Muscle of leg (tissue), 3 donors: ENCODE measurements at regions not wholly inside any gene's neighbourhood (a gene's known extent, or its start where the extent isn't known, plus 50 kb on each side); places are given as distances from the start of the nearest gene placed in this dataset.
A peak's percentile ranks its signal among the peaks of the same experiment; 100 is the strongest.
"Not testable (repeated sequence)": the region's sequence is repeated elsewhere in the genome, so short reads cannot be mapped to it uniquely, and the experiment has no call there.

ENCODE experiments used
- DNase-seq: peaks from one replicate; pipeline ENCODE4 v3.0.0; 2013
- H3K27ac ChIP-seq: one replicate; pipeline ENCODE4 v1.5.1; 2013; ENCODE audit warnings: mild to moderate bottlenecking, low read length, control low read depth
- H3K27me3 ChIP-seq: one replicate; pipeline ENCODE4 v1.6.1; 2013; ENCODE audit warnings: low read length; ENCODE audit not compliant: control insufficient read depth, insufficient read depth
- H3K36me3 ChIP-seq: one replicate; pipeline ENCODE4 v1.6.1; 2013; ENCODE audit warnings: low read length; ENCODE audit not compliant: control insufficient read depth, insufficient read depth
- H3K4me1 ChIP-seq: one replicate; pipeline ENCODE4 v1.6.1; 2013; ENCODE audit warnings: low read length; ENCODE audit not compliant: control insufficient read depth, insufficient read depth
- H3K4me3 ChIP-seq: one replicate; pipeline ENCODE4 v1.5.1; 2013; ENCODE audit warnings: low read length, control low read depth
- H3K9me3 ChIP-seq: replicated peaks from 2 replicates; pipeline ENCODE4 v1.6.1; 2013; ENCODE audit warnings: low read depth, low read length; ENCODE audit not compliant: control insufficient read depth
- WGBS: methylation state at CpG from one replicate; pipeline ENCODE4 v1.1.5; 2013; ENCODE audit warnings: missing lambda C conversion rate; ENCODE audit not compliant: insufficient coverage; 5-methylcytosine and 5-hydroxymethylcytosine counted together

DNA sequence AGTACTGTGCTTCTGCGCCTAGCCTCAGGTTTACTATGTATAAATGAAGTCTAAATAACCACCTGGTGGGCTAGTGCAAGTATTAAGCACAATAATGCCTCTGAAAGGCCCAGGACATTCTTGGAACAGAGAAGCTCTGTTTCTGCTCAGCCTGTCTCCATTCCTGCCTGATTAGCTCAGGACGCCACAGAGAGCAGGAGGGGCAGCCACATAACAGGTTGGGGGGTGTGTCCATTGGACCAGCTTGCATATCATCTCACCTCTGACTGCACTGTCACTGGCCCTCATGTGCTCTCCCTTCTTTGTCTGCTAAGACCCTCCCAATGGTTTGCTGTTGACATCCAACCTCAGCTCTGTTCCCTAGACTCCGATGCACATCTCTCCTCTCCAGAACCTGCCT, 52.8 kb upstream of the IKZF1 start:
- WGBS = 100% methylated on average over 1 of the region's 3 CpGs
- Histone ChIP-seq H3K4me3 (no peak overlapping the region), H3K27ac (no peak overlapping the region), H3K9me3 (no peaks in the 10 kb centered on the region), H3K4me1 (no peaks in the 10 kb centered on the region), H3K36me3 (no peaks in the 10 kb centered on the region), H3K27me3 (no peaks in the 10 kb centered on the region)
- DNase-seq = no peak

DNA sequence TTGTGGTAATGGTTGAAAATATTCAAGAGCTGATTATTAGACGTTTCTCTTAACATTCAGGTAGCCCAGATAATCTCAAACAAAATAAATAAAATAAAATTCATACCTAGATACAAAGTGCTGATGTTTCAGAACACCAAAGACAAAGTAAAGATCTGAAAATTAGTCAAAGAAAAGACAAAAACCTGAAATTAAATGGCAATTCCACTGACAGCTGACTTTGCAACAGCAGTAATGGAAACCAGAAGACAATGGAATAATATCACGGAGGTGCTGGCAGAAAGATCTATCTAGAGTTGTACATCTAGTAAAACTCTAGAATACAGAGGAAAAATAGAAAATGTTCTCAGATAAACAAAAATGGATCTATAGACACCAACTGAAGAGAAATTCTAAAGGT, 58.0 kb upstream of the IKZF1 start:
- H3K36me3 ChIP-seq = no peaks in the 10 kb centered on the region
- no peak overlapping the region for H3K4me3 ChIP-seq
- H3K9me3 ChIP-seq = peaks cover 4% of the 10 kb centered on the region
- DNase-seq = no peak
- no peaks in the 10 kb centered on the region for H3K4me1 ChIP-seq
- no peaks in the 10 kb centered on the region for H3K27me3 ChIP-seq
- no CpG with 5 or more reads among the region's 2 CpGs for WGBS
- H3K27ac ChIP-seq = no peak overlapping the region

DNA sequence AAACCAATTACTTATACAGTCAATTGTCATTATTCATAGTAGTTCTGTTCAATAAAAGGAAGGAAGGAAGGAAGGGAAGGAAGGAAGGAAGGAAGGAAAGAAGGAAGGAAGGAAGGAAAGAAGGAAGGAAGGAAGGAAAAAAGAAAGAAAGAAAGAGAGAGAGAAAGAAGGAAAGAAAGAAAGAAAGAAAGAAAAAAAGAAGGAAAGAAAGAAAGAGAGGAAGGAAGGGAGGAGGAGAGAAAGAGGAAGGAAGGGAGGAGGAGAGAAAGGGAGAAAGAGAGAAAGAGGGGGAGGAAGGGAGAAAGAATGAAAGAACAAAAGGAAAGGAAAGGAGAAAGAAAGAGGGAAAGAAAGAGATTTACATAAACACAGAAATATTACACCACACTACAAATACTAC, 62.4 kb upstream of the IKZF1 start:
- H3K27ac ChIP-seq, H3K27me3 ChIP-seq, H3K4me3 ChIP-seq, DNase-seq, H3K9me3 ChIP-seq, H3K4me1 ChIP-seq, H3K36me3 ChIP-seq: not testable (repeated sequence)

DNA sequence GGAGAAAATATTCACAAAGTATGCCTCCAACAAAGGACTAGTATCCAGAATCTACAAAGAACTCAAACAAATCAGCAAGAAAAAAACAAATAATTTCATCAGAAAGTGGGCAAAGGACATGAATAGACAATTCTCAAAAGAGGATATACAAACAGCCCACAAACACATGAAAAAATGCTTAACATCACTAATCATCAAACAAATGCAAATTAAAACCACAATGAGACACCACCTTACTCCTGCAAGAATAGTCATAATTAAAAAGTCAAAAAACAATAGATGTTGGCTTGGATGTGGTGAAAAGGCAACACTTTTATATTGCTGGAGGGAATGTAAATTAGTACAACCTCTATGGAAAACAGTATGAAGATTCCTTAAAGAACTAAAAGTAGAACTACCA, 63.8 kb upstream of the IKZF1 start:
- H3K27me3 ChIP-seq, H3K9me3 ChIP-seq, H3K4me3 ChIP-seq, H3K4me1 ChIP-seq, DNase-seq, H3K27ac ChIP-seq, H3K36me3 ChIP-seq: not testable (repeated sequence)

DNA sequence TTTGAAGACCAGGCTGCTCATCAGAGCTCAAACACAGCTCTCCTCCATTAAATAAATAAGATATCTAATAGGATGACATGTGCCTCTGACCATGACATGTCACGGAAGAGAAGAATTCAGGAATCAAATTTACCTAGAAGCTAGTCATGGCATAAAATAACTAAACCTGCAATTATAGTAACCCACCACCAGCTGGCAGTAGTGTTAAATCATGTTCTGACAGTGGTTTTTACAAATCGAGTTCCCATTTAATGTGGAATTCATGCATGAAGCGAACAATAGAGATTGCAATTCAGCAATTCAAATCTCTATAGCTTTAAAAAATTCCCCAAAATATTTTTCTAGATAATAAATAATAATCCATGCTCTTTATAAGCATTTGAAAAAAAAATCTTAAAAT, 74.6 kb upstream of the IKZF1 start:
- no peak overlapping the region for H3K27ac ChIP-seq
- no peaks in the 10 kb centered on the region for H3K4me1 ChIP-seq
- H3K36me3 ChIP-seq = no peaks in the 10 kb centered on the region
- DNase-seq = no peak
- no CpG with 5 or more reads among the region's 3 CpGs for WGBS
- H3K9me3 ChIP-seq = peaks cover 4% of the 10 kb centered on the region
- H3K4me3 ChIP-seq = no peak overlapping the region
- no peaks in the 10 kb centered on the region for H3K27me3 ChIP-seq

DNA sequence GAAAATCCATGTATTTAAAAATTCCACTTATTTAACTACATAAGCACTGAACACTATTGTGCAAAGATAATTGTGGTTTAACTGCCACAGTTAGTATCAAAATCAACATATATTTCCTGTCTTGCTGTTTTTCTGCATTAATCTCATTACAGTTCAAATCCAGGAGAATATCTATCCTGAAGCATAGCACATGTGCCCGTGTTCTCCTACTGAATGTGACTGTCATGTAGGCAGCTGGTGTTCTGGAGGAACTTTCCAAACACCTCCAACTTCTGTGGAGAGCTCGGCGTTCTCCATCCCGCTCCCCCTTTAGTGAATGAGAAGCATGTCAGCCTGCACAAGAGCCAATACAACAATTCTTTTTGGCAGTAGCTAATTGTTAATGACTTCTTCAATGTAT, 76.4 kb upstream of the IKZF1 start:
- no peaks in the 10 kb centered on the region for H3K4me1 ChIP-seq
- peaks cover 2% of the 10 kb centered on the region for H3K9me3 ChIP-seq
- H3K27ac ChIP-seq = no peak overlapping the region
- no peak for DNase-seq
- no CpG with 5 or more reads among the region's 4 CpGs for WGBS
- H3K27me3 ChIP-seq = no peaks in the 10 kb centered on the region
- H3K36me3 ChIP-seq = no peaks in the 10 kb centered on the region
- no peak overlapping the region for H3K4me3 ChIP-seq

DNA sequence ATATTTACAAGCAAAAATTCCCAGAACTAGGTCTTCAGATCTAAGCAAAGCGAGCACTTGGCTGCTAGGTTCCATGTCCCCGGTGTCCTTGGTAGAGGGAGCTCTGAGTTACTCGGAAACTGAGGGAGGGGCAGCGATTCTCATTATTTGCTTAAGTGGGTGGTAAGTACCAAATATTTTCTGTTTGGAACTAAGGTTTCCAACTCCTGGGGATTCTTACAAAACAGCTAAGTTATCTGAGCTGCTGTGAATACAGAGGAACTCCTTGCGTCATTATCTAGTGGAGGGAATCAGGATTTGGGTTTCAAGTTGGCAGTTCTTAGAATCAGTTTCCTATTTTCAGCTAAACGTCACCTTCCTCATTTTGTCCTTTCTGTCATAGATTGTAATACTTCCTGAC, 76.8 kb upstream of the IKZF1 start:
- peak; percentile 57 for DNase-seq
- Histone ChIP-seq H3K27ac (no peak overlapping the region), H3K27me3 (no peaks in the 10 kb centered on the region), H3K4me3 (no peak overlapping the region), H3K4me1 (no peaks in the 10 kb centered on the region), H3K36me3 (no peaks in the 10 kb centered on the region), H3K9me3 (peaks cover 2% of the 10 kb centered on the region)
- WGBS = 82% methylated on average over 4 of the region's 6 CpGs

DNA sequence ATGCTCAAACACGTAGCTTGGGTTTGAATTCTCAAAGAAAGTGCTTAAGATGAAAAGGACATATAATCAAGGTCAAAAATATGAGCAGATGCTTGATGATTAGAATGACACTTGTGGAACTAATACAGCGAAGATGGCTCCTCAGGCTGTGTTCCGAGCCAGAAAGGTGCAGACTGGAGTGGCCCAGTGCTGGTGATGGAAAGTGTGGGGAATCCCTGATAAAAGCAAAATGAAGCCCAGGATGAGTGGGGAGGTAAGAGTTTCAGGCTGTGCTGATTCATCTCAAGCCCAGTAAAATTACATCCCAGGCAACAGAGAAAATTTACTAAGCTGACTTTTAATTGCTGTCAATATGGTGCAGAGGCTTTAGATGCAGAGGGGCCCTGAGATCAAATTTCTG, 77.8 kb upstream of the IKZF1 start:
- DNase-seq = no peak
- H3K27ac ChIP-seq = no peak overlapping the region
- no peaks in the 10 kb centered on the region for H3K36me3 ChIP-seq
- H3K9me3 ChIP-seq = peaks cover 6% of the 10 kb centered on the region
- H3K4me1 ChIP-seq = no peaks in the 10 kb centered on the region
- 76% methylated on average over 3 of the region's 3 CpGs for WGBS
- H3K27me3 ChIP-seq = no peaks in the 10 kb centered on the region
- H3K4me3 ChIP-seq = no peak overlapping the region

DNA sequence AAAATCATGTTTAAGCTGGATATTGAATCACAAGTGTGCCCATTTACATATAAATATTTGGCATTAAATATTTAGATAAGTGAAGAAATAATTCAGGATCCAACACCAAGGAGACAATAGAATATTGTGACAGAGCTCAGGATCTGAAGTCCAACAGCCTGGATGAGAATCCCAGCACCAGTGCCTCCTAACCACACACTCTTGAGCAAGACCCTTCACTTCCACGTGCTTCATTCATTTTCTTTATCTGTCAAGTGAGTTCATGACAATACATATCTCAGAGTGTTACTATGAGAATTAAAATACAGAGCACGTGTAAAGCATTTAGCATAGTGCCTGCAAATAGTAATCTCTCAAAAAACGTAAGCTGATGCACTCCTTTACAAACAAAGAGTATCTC, 78.4 kb upstream of the IKZF1 start:
- Histone ChIP-seq H3K4me3 (no peak overlapping the region), H3K27me3 (no peaks in the 10 kb centered on the region), H3K36me3 (no peaks in the 10 kb centered on the region), H3K9me3 (peaks cover 6% of the 10 kb centered on the region), H3K27ac (no peak overlapping the region), H3K4me1 (no peaks in the 10 kb centered on the region)
- no peak for DNase-seq
- WGBS = no CpG with 5 or more reads among the region's 3 CpGs

DNA sequence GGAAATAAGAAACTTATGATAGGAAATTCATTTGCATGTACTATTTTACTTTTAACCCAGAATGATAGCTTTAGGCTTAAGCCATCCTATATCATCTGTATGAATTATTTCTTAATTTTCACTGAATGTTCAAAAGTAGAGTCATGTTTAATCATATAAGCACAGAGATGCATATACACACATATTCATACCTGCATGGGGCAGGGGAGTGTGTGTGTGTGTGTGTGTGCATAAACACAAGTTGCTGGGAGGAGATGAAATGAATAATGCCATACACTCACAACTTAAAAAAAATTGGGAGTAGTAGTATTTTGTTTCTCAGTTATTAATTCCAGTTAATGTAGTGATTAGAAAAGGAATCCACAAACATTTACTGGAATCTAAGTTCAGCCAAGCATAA, 83.1 kb upstream of the IKZF1 start:
- no peak for DNase-seq
- H3K36me3 ChIP-seq = no peaks in the 10 kb centered on the region
- no peak overlapping the region for H3K4me3 ChIP-seq
- H3K27me3 ChIP-seq = no peaks in the 10 kb centered on the region
- H3K27ac ChIP-seq = no peak overlapping the region
- H3K9me3 ChIP-seq = peaks cover 6% of the 10 kb centered on the region
- H3K4me1 ChIP-seq = no peaks in the 10 kb centered on the region

DNA sequence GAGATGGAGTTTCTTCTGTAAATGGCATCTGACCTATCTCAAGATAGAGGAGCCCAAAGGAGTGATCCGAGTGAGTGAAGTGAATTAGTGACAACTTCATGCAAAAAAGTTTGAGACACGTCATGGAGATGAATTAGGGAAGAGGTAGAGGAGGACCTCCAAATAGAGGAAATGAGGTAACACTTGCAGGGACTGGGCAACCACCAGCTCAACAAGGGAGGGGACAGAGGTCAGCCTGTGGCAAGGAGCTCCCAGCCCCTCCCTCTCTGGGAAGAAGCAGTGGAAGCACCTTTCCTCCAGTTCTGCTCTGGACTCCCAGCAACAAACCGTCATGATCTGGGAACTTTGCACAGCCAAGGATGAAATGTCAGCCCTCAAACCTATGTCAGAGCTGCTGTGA, 83.5 kb upstream of the IKZF1 start:
- Histone ChIP-seq H3K4me1 (no peaks in the 10 kb centered on the region), H3K4me3 (no peak overlapping the region), H3K27ac (no peak overlapping the region), H3K27me3 (no peaks in the 10 kb centered on the region), H3K36me3 (no peaks in the 10 kb centered on the region), H3K9me3 (peaks cover 6% of the 10 kb centered on the region)
- no peak for DNase-seq
- 57% methylated on average over 2 of the region's 3 CpGs for WGBS
